Left lung (tissue), 4 donors: ENCODE measurements at regions not wholly inside any gene's neighbourhood (a gene's known extent, or its start where the extent isn't known, plus 50 kb on each side); places are given as distances from the start of the nearest gene placed in this dataset.
A peak's percentile ranks its signal among the peaks of the same experiment; 100 is the strongest.

Experiments
- ATAC-seq: fragments of 200-7000 bp; cut with Tn5 transposase; one replicate; pipeline ENCODE4 v1.9.1; 2020; ENCODE audit warnings: moderate library complexity
- DNase-seq, 4 donors: peaks; one replicate each; pipeline ENCODE4 v3.0.0-alpha.2; 2013 to 2020
- H3K27ac ChIP-seq, 2 donors: fragments of 200-600 bp; sonication (generic) in 1 of 2; one replicate each; pipeline versions ENCODE4 v1.5.0 to v1.8.0; 2020 to 2021
- H3K27me3 ChIP-seq, 2 donors: fragments of 200-600 bp; sonication (generic) in 1 of 2; one replicate each; pipeline versions ENCODE4 v1.5.0 to v1.8.0; 2020 to 2021
- H3K36me3 ChIP-seq, 2 donors: fragments of 200-600 bp; sonication (generic) in 1 of 2; one replicate each; pipeline versions ENCODE4 v1.5.0 to v1.8.0; 2020 to 2021
- H3K4me1 ChIP-seq, 2 donors: fragments of 200-600 bp; one replicate each; pipeline ENCODE4 v1.8.0; 2021
- H3K4me3 ChIP-seq, 2 donors: fragments of 200-600 bp; sonication (generic) in 1 of 2; one replicate each; pipeline versions ENCODE4 v1.5.0 to v1.8.0; 2020 to 2021; ENCODE audit warnings: mild to moderate bottlenecking in 1 of 2
- H3K9me3 ChIP-seq, 2 donors: fragments of 200-600 bp; sonication (generic) in 1 of 2; one replicate each; pipeline versions ENCODE4 v1.5.0 to v1.8.0; 2020 to 2021
- intact Hi-C, 2 donors: fragments of 100-400 bp; cut with DNase I; formaldehyde crosslinking; loops; one replicate each; pipeline versions ENCODE4 v1.11.2 to v1.14.2; 2022
- TF ChIP-seq, protein P1 (sequence below), 2 donors: fragments of 200-600 bp; sonication (generic) in 1 of 2; IDR thresholded peaks; one replicate each; pipeline versions ENCODE4 v1.5.0 to v1.8.0; 2021; ENCODE audit warnings: antibody characterized with exemption in 2 of 2
- donor health status: DM: no; HTN: yes; CAD: no.
- donor health status: DM: no; HTN: no; CAD: no.

GRCh38 chr14:65223636-65224035 lies 121.3 kb upstream of the MAX start:
- DNase-seq (no peak), ATAC-seq (no peak)
- TF ChIP-seq, protein P1, sequence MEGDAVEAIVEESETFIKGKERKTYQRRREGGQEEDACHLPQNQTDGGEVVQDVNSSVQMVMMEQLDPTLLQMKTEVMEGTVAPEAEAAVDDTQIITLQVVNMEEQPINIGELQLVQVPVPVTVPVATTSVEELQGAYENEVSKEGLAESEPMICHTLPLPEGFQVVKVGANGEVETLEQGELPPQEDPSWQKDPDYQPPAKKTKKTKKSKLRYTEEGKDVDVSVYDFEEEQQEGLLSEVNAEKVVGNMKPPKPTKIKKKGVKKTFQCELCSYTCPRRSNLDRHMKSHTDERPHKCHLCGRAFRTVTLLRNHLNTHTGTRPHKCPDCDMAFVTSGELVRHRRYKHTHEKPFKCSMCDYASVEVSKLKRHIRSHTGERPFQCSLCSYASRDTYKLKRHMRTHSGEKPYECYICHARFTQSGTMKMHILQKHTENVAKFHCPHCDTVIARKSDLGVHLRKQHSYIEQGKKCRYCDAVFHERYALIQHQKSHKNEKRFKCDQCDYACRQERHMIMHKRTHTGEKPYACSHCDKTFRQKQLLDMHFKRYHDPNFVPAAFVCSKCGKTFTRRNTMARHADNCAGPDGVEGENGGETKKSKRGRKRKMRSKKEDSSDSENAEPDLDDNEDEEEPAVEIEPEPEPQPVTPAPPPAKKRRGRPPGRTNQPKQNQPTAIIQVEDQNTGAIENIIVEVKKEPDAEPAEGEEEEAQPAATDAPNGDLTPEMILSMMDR (IDR thresholded peaks at IDR 0.05): no peak
- no peaks in the 10 kb centered on the region for H3K36me3 ChIP-seq
- intact Hi-C loops: loop anchor here in 1 of 2 donors (10.0 kb wide), 1 partner anchor 191 kb away; the partner anchor contains the start of gene FUT8
- H3K27ac ChIP-seq: no peak overlapping the region
- H3K9me3 ChIP-seq: no peaks in the 10 kb centered on the region
- peaks cover 0 to 18% of the 10 kb centered on the region in 2 donors for H3K4me1 ChIP-seq
- no peaks in the 10 kb centered on the region for H3K27me3 ChIP-seq
- no peak overlapping the region for H3K4me3 ChIP-seq

- no peak overlapping the region for H3K27ac ChIP-seq
- TF ChIP-seq, protein P1 (IDR thresholded peaks at IDR 0.05): no peak
- ATAC-seq (no peak), DNase-seq (no peak)
- intact Hi-C loops: loop anchor here in 1 of 2 donors (10.0 kb wide), 1 partner anchor 190 kb away; the partner anchor contains the start of gene FUT8
- no peaks in the 10 kb centered on the region for H3K9me3 ChIP-seq
- H3K4me3 ChIP-seq: no peak overlapping the region
- H3K27me3 ChIP-seq: no peaks in the 10 kb centered on the region
- H3K4me1 ChIP-seq: peaks cover 6 to 28% of the 10 kb centered on the region in 2 donors
- no peaks in the 10 kb centered on the region for H3K36me3 ChIP-seq
Measured at GRCh38 chr14:65224799-65225198, 122.5 kb upstream of the MAX start.

- no peak for ATAC-seq
- Histone ChIP-seq H3K4me3 (no peak overlapping the region), H3K27me3 (no peaks in the 10 kb centered on the region), H3K27ac (no peak overlapping the region), H3K36me3 (no peaks in the 10 kb centered on the region), H3K4me1 (peaks cover 6 to 36% of the 10 kb centered on the region in 2 donors), H3K9me3 (no peaks in the 10 kb centered on the region)
- intact Hi-C loops: loop anchor here in 1 of 2 donors (10.0 kb wide), 1 partner anchor 189 kb away; the partner anchor contains the start of gene FUT8
- TF ChIP-seq, protein P1 (IDR thresholded peaks at IDR 0.05): no peak
- no peak for DNase-seq
Measured at GRCh38 chr14:65225299-65226159, 123.2 kb upstream of the MAX start.

- H3K4me1 ChIP-seq: peaks cover 6 to 44% of the 10 kb centered on the region in 2 donors
- H3K36me3 ChIP-seq: no peaks in the 10 kb centered on the region
- peak overlapping the region; percentile 9 to 52 for H3K27ac ChIP-seq
- no peak for DNase-seq
- no peaks in the 10 kb centered on the region for H3K27me3 ChIP-seq
- intact Hi-C loops: loop anchor here in 1 of 2 donors (10.0 kb wide), 1 partner anchor 188 kb away; the partner anchor contains the start of gene FUT8
- TF ChIP-seq, protein P1 (IDR thresholded peaks at IDR 0.05): no peak
- no peaks in the 10 kb centered on the region for H3K9me3 ChIP-seq
- peak; percentile 16 for ATAC-seq
- no peak overlapping the region for H3K4me3 ChIP-seq
Measured at GRCh38 chr14:65226824-65227604, 124.7 kb upstream of the MAX start.
